Mesendoderm (in vitro differentiated cells): ENCODE measurements at regions not wholly inside any gene's neighbourhood (a gene's known extent, or its start where the extent isn't known, plus 50 kb on each side); places are given as distances from the start of the nearest gene placed in this dataset.

Source experiments
- DNase-seq: peaks from one replicate; pipeline ENCODE4 v3.0.0; 2013
- H2AK5ac ChIP-seq: 2 replicates; pipeline ENCODE4 v1.6.1; 2013; ENCODE audit warnings: low read length, inconsistent platforms
- H2BK120ac ChIP-seq: 2 replicates; pipeline ENCODE4 v1.6.1; 2013; ENCODE audit warnings: low read depth, mild to moderate bottlenecking, low read length, moderate library complexity, mixed read lengths
- H2BK15ac ChIP-seq: replicated peaks from 2 replicates; pipeline ENCODE4 v1.6.1; 2013; ENCODE audit warnings: low read depth, mild to moderate bottlenecking, moderate library complexity
- H2BK5ac ChIP-seq: 2 replicates; pipeline ENCODE4 v1.6.1; 2013; ENCODE audit warnings: low read length, inconsistent platforms
- H3K18ac ChIP-seq: 2 replicates; pipeline ENCODE4 v1.6.1; 2013; ENCODE audit warnings: mild to moderate bottlenecking, low read length, mixed read lengths
- H3K23ac ChIP-seq: one replicate; pipeline ENCODE4 v1.6.1; 2013; ENCODE audit warnings: low read length
- H3K27ac ChIP-seq: 2 replicates; pipeline ENCODE4 v1.5.1; 2013; ENCODE audit warnings: low read depth, mild to moderate bottlenecking, inconsistent platforms, low read length, moderate library complexity
- H3K27me3 ChIP-seq: 2 replicates; pipeline ENCODE4 v1.6.1; 2013; ENCODE audit warnings: low read length, control low read depth, mild to moderate bottlenecking, inconsistent platforms; ENCODE audit not compliant: insufficient read depth, poor library complexity
- H3K36me3 ChIP-seq: 2 replicates; pipeline ENCODE4 v1.6.1; 2013; ENCODE audit warnings: low read length, inconsistent platforms; ENCODE audit not compliant: control insufficient read depth, insufficient read depth
- H3K4ac ChIP-seq: one replicate; pipeline ENCODE4 v1.6.1; 2013; ENCODE audit warnings: low read depth, mild to moderate bottlenecking, low read length, moderate library complexity
- H3K4me1 ChIP-seq: 2 replicates; pipeline ENCODE4 v1.6.1; 2013; ENCODE audit warnings: low read depth, low read length, inconsistent platforms; ENCODE audit not compliant: control insufficient read depth
- H3K4me2 ChIP-seq: 2 replicates; pipeline ENCODE4 v1.6.1; 2013; ENCODE audit warnings: low read length
- H3K4me3 ChIP-seq: 2 replicates; pipeline ENCODE4 v1.5.1; 2013; ENCODE audit warnings: mild to moderate bottlenecking, low read length
- H3K56ac ChIP-seq: one replicate; pipeline ENCODE4 v1.6.1; 2013; ENCODE audit warnings: low read length
- H3K79me1 ChIP-seq: 2 replicates; pipeline ENCODE4 v1.6.1; 2013; ENCODE audit warnings: low read length, inconsistent platforms
- H3K79me2 ChIP-seq: 2 replicates; pipeline ENCODE4 v1.6.1; 2013; ENCODE audit warnings: mild to moderate bottlenecking, low read length; ENCODE audit not compliant: control insufficient read depth, insufficient read depth
- H3K9ac ChIP-seq: 2 replicates; pipeline ENCODE4 v1.6.1; 2013; ENCODE audit warnings: low read length, inconsistent platforms
- H4K5ac ChIP-seq: one replicate; pipeline ENCODE4 v1.6.1; 2013; ENCODE audit warnings: low read length
- H4K8ac ChIP-seq: one replicate; pipeline ENCODE4 v1.6.1; 2013; ENCODE audit warnings: low read depth, mild to moderate bottlenecking, control low read depth, low read length, moderate library complexity
- WGBS: extraction: QIAGEN DNeasy Blood & Tissue Kit; methylation state at CpG from one replicate; pipeline ENCODE4 v1.1.7; 2013; ENCODE audit warnings: low lambda C conversion rate, missing lambda C conversion rate; ENCODE audit not compliant: insufficient coverage; ENCODE audit errors: extremely low coverage; 5-methylcytosine and 5-hydroxymethylcytosine counted together

- no peaks in the 10 kb centered on the region for H3K4me1 ChIP-seq
- no peaks in the 10 kb centered on the region for H3K36me3 ChIP-seq
- H4K5ac ChIP-seq, result no peak overlapping the region
- H3K9ac ChIP-seq, result no peak overlapping the region
- no peak overlapping the region for H3K27ac ChIP-seq
- H3K79me1 ChIP-seq, result no peaks in the 10 kb centered on the region
- H2BK120ac ChIP-seq, result no peak overlapping the region
- no peak overlapping the region for H2AK5ac ChIP-seq
- H4K8ac ChIP-seq, result no peak overlapping the region
- DNase-seq, result no peak
- no peak overlapping the region for H3K56ac ChIP-seq
- no peak overlapping the region for H3K4me3 ChIP-seq
- H2BK15ac ChIP-seq, result no peak overlapping the region
- no peak overlapping the region for H3K4me2 ChIP-seq
- no CpG with 5 or more reads among the region's 1 CpG for WGBS
- H3K27me3 ChIP-seq, result no peaks in the 10 kb centered on the region
- H3K18ac ChIP-seq, result no peak overlapping the region
- H3K4ac ChIP-seq, result no peak overlapping the region
- no peak overlapping the region for H2BK5ac ChIP-seq
- no peak overlapping the region for H3K23ac ChIP-seq
- H3K79me2 ChIP-seq, result no peaks in the 10 kb centered on the region
Observed at GRCh38 chr15:39134282-39134681, 446.6 kb upstream of the THBS1 start.

GRCh38 chr15:39135989-39136388 is 444.9 kb upstream of the THBS1 start:
- Histone ChIP-seq H3K23ac (no peak overlapping the region), H2BK5ac (no peak overlapping the region), H2AK5ac (no peak overlapping the region), H4K8ac (no peak overlapping the region), H3K79me1 (no peaks in the 10 kb centered on the region), H3K27me3 (no peaks in the 10 kb centered on the region), H3K4ac (no peak overlapping the region), H3K79me2 (no peaks in the 10 kb centered on the region), H2BK120ac (no peak overlapping the region), H3K4me3 (no peak overlapping the region), H4K5ac (no peak overlapping the region), H3K4me2 (no peak overlapping the region), H3K4me1 (no peaks in the 10 kb centered on the region), H3K56ac (no peak overlapping the region), H3K9ac (no peak overlapping the region), H3K36me3 (no peaks in the 10 kb centered on the region), H2BK15ac (no peak overlapping the region), H3K18ac (no peak overlapping the region), H3K27ac (no peak overlapping the region)
- DNase-seq, result no peak
- WGBS, result no CpG with 5 or more reads among the region's 7 CpGs

GRCh38 chr15:39139431-39140059 is 441.3 kb upstream of the THBS1 start:
- no peaks in the 10 kb centered on the region for H3K36me3 ChIP-seq
- no peak overlapping the region for H3K23ac ChIP-seq
- no peak overlapping the region for H3K9ac ChIP-seq
- H2AK5ac ChIP-seq, result no peak overlapping the region
- no peak overlapping the region for H3K56ac ChIP-seq
- no peak overlapping the region for H2BK15ac ChIP-seq
- no CpG with 5 or more reads among the region's 2 CpGs for WGBS
- no peak overlapping the region for H3K4me2 ChIP-seq
- no peak for DNase-seq
- no peak overlapping the region for H4K8ac ChIP-seq
- H3K27ac ChIP-seq, result no peak overlapping the region
- H3K79me2 ChIP-seq, result no peaks in the 10 kb centered on the region
- H3K4me3 ChIP-seq, result no peak overlapping the region
- no peak overlapping the region for H3K4ac ChIP-seq
- no peak overlapping the region for H2BK5ac ChIP-seq
- no peaks in the 10 kb centered on the region for H3K79me1 ChIP-seq
- H3K27me3 ChIP-seq, result no peaks in the 10 kb centered on the region
- H2BK120ac ChIP-seq, result no peak overlapping the region
- H4K5ac ChIP-seq, result no peak overlapping the region
- no peaks in the 10 kb centered on the region for H3K4me1 ChIP-seq
- H3K18ac ChIP-seq, result no peak overlapping the region

GRCh38 chr15:39140060-39140604 is 440.7 kb upstream of the THBS1 start:
- no peak overlapping the region for H3K56ac ChIP-seq
- no peak overlapping the region for H3K27ac ChIP-seq
- H3K9ac ChIP-seq, result no peak overlapping the region
- no peaks in the 10 kb centered on the region for H3K27me3 ChIP-seq
- H3K36me3 ChIP-seq, result no peaks in the 10 kb centered on the region
- H3K79me1 ChIP-seq, result no peaks in the 10 kb centered on the region
- H3K4me1 ChIP-seq, result no peaks in the 10 kb centered on the region
- H2BK5ac ChIP-seq, result no peak overlapping the region
- H2BK15ac ChIP-seq, result no peak overlapping the region
- no peak overlapping the region for H4K5ac ChIP-seq
- no peak overlapping the region for H2AK5ac ChIP-seq
- no peak overlapping the region for H3K4ac ChIP-seq
- DNase-seq, result peak; percentile 83
- no peak overlapping the region for H3K18ac ChIP-seq
- H3K23ac ChIP-seq, result no peak overlapping the region
- H2BK120ac ChIP-seq, result no peak overlapping the region
- no peak overlapping the region for H3K4me2 ChIP-seq
- no peaks in the 10 kb centered on the region for H3K79me2 ChIP-seq
- no CpG with 5 or more reads among the region's 3 CpGs for WGBS
- H3K4me3 ChIP-seq, result no peak overlapping the region
- no peak overlapping the region for H4K8ac ChIP-seq

GRCh38 chr15:39142500-39142899 is 438.4 kb upstream of the THBS1 start:
- Histone ChIP-seq H3K4me2 (no peak overlapping the region), H3K23ac (no peak overlapping the region), H3K36me3 (no peaks in the 10 kb centered on the region), H3K4me3 (no peak overlapping the region), H2BK120ac (no peak overlapping the region), H3K4ac (no peak overlapping the region), H3K79me2 (no peaks in the 10 kb centered on the region), H4K5ac (no peak overlapping the region), H3K18ac (no peak overlapping the region), H2BK5ac (no peak overlapping the region), H4K8ac (no peak overlapping the region), H3K79me1 (no peaks in the 10 kb centered on the region), H3K9ac (no peak overlapping the region), H2AK5ac (no peak overlapping the region), H3K56ac (no peak overlapping the region), H3K27me3 (no peaks in the 10 kb centered on the region), H3K27ac (no peak overlapping the region), H3K4me1 (no peaks in the 10 kb centered on the region), H2BK15ac (no peak overlapping the region)
- no peak for DNase-seq

- Histone ChIP-seq H3K27ac (no peak overlapping the region), H3K36me3 (no peaks in the 10 kb centered on the region), H3K79me1 (no peaks in the 10 kb centered on the region), H3K4me2 (no peak overlapping the region), H3K56ac (no peak overlapping the region), H3K23ac (no peak overlapping the region), H2BK120ac (no peak overlapping the region), H3K27me3 (no peaks in the 10 kb centered on the region), H3K4me1 (no peaks in the 10 kb centered on the region), H4K5ac (no peak overlapping the region), H4K8ac (no peak overlapping the region), H2AK5ac (no peak overlapping the region), H3K9ac (no peak overlapping the region), H2BK5ac (no peak overlapping the region), H3K18ac (no peak overlapping the region), H3K79me2 (no peaks in the 10 kb centered on the region), H3K4ac (no peak overlapping the region), H2BK15ac (no peak overlapping the region), H3K4me3 (no peak overlapping the region)
- no peak for DNase-seq
- no CpG with 5 or more reads among the region's 5 CpGs for WGBS
Observed at GRCh38 chr15:39143479-39143878, 437.4 kb upstream of the THBS1 start.
